GM12878 (cell line): ENCODE measurements at regions not wholly inside any gene's neighbourhood (a gene's known extent, or its start where the extent isn't known, plus 50 kb on each side); places are given as distances from the start of the nearest gene placed in this dataset.

Experiments used
- CTCF ChIP-seq, 3 experiments: IDR thresholded peaks in 2 of 3; conservative IDR thresholded peaks in 1 of 3; 2 replicates each; pipeline ENCODE4 v1.5.1; 2011; ENCODE audit warnings: low read depth in 3 of 3, low read length in 3 of 3, mild to moderate bottlenecking in 3 of 3, control low read depth in 2 of 3, moderate library complexity in 2 of 3, inconsistent platforms in 1 of 3, mixed read lengths in 1 of 3; ENCODE audit not compliant: control insufficient read depth in 2 of 3, insufficient read depth in 1 of 3; ENCODE audit errors: extremely low read depth in 1 of 3
- ESRRA ChIP-seq: IDR thresholded peaks from 2 replicates; pipeline ENCODE4 v1.6.1; 2012; ENCODE audit warnings: mild to moderate bottlenecking, low read length, improper control_type of control experiment
- NR2C2 ChIP-seq: IDR thresholded peaks from 2 replicates; pipeline ENCODE4 v1.6.1; 2011; ENCODE audit warnings: borderline replicate concordance, low read depth; ENCODE audit not compliant: control insufficient read depth, insufficient read length
- RAD21 ChIP-seq: IDR thresholded peaks from 2 replicates; pipeline ENCODE4 v1.6.1; 2011; ENCODE audit warnings: mild to moderate bottlenecking, low read depth, low read length, moderate library complexity; ENCODE audit not compliant: insufficient read depth
- ZZZ3 ChIP-seq: IDR thresholded peaks from 2 replicates; pipeline ENCODE4 v1.6.1; 2011; ENCODE audit warnings: low read depth; ENCODE audit not compliant: control insufficient read depth, insufficient read length

- TF ChIP-seq ESRRA (no peak), NR2C2 (no peak), CTCF (IDR thresholded peaks at IDR 0.05 in 2 of 3, conservative IDR thresholded peaks at IDR 0.05 in 1 of 3; ENCODE audit: control insufficient read depth in 2 of 3, extremely low read depth in 1 of 3, insufficient read depth in 1 of 3, low read depth in 3 of 3, low read length in 3 of 3) (no peak), RAD21 (no peak), ZZZ3 (no peak)
Measured at GRCh38 chr4:156019246-156019645, 65.6 kb upstream of the CTSO start.
